Nephron progenitor cell (in vitro differentiated cells): ENCODE measurements at regions not wholly inside any gene's neighbourhood (a gene's known extent, or its start where the extent isn't known, plus 50 kb on each side); places are given as distances from the start of the nearest gene placed in this dataset.

ENCODE experiments used
- DNase-seq: peaks from one replicate; pipeline ENCODE4 v3.0.0; 2021
- H3K27ac Mint-ChIP-seq: 2 replicates; pipeline ENCODE4 v1.8.0; 2021; ENCODE audit warnings: mild to moderate bottlenecking, moderate library complexity, mixed read lengths
- H3K27me3 Mint-ChIP-seq: 2 replicates; pipeline ENCODE4 v1.8.0; 2021; ENCODE audit warnings: mild to moderate bottlenecking, low read depth, mixed read lengths; ENCODE audit not compliant: poor library complexity
- H3K36me3 Mint-ChIP-seq: 2 replicates; pipeline ENCODE4 v1.8.0; 2021; ENCODE audit warnings: low read depth, mixed read lengths
- H3K4me1 Mint-ChIP-seq: 2 replicates; pipeline ENCODE4 v1.8.0; 2021; ENCODE audit warnings: mixed read lengths
- H3K4me3 Mint-ChIP-seq: 2 replicates; pipeline ENCODE4 v1.8.0; 2021; ENCODE audit warnings: mild to moderate bottlenecking, moderate library complexity, mixed read lengths
- H3K9me3 Mint-ChIP-seq: 2 replicates; pipeline ENCODE4 v1.8.0; 2021; ENCODE audit warnings: mild to moderate bottlenecking, moderate library complexity, mixed read lengths
- TF ChIP-seq, protein P1 (sequence below): fragments of 200-600 bp; sonication (generic); IDR thresholded peaks from 2 replicates; pipeline ENCODE4 v1.5.0; 2021; ENCODE audit warnings: antibody characterized with exemption

DNA sequence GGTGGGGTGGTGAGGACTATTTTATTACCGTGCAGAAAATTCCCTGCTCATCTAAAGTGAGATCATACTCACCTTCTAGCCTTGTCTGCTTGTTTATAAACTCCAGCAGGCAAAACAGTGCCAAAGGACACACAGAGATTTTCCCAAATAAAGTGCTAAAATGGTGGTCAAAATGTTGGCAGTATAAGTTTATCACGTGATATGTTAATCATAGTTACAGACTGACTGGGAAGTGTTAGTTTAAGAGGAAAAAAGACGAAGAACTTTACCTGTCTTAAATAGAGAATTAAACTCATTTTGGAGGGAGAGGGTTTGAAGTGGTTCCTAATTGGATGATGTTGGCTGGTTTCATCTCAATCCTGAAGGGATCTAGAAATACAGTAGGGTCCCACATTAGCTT, 691.7 kb upstream of the FANCL start:
- no peak overlapping the region for H3K4me3 Mint-ChIP-seq
- H3K9me3 Mint-ChIP-seq = no peaks in the 10 kb centered on the region
- H3K27me3 Mint-ChIP-seq = no peaks in the 10 kb centered on the region
- H3K27ac Mint-ChIP-seq = no peak overlapping the region
- TF ChIP-seq, protein P1, sequence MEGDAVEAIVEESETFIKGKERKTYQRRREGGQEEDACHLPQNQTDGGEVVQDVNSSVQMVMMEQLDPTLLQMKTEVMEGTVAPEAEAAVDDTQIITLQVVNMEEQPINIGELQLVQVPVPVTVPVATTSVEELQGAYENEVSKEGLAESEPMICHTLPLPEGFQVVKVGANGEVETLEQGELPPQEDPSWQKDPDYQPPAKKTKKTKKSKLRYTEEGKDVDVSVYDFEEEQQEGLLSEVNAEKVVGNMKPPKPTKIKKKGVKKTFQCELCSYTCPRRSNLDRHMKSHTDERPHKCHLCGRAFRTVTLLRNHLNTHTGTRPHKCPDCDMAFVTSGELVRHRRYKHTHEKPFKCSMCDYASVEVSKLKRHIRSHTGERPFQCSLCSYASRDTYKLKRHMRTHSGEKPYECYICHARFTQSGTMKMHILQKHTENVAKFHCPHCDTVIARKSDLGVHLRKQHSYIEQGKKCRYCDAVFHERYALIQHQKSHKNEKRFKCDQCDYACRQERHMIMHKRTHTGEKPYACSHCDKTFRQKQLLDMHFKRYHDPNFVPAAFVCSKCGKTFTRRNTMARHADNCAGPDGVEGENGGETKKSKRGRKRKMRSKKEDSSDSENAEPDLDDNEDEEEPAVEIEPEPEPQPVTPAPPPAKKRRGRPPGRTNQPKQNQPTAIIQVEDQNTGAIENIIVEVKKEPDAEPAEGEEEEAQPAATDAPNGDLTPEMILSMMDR = no peak
- no peaks in the 10 kb centered on the region for H3K36me3 Mint-ChIP-seq
- DNase-seq = no peak
- H3K4me1 Mint-ChIP-seq = no peaks in the 10 kb centered on the region

- Mint-ChIP-seq H3K36me3 (no peaks in the 10 kb centered on the region), H3K27ac (no peak overlapping the region), H3K9me3 (no peaks in the 10 kb centered on the region), H3K4me1 (no peaks in the 10 kb centered on the region), H3K4me3 (no peak overlapping the region), H3K27me3 (no peaks in the 10 kb centered on the region)
- TF ChIP-seq, protein P1 = no peak
- no peak for DNase-seq
These were observed 689.4 kb upstream of the FANCL start for GRCh38 chr2:58930537-58930936.

GRCh38 chr2:58928973-58929372, 687.8 kb upstream of the FANCL start:
- TF ChIP-seq, protein P1 = no peak
- Mint-ChIP-seq H3K27ac (no peak overlapping the region), H3K4me3 (no peak overlapping the region), H3K9me3 (no peaks in the 10 kb centered on the region), H3K27me3 (no peaks in the 10 kb centered on the region), H3K36me3 (no peaks in the 10 kb centered on the region), H3K4me1 (no peaks in the 10 kb centered on the region)
- DNase-seq = no peak

DNA sequence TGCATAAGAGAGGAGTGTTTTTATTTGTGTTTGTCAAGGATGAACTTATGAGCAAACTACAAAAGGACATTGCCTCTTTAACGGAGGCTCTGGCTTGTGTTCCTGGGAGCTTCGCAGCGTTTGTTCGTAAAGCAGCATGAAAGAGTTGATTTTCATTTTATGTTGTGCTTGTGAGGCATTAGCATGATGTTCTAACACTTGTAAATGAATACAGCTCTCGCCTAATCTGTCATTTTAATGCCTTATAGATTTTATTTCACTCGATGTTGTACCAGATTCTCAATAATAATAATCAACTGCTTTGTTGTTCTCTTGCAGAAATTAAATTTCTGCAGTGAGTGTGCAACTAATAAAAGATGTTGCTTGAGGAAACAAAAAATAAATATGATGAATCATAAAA, 687.3 kb upstream of the FANCL start:
- TF ChIP-seq, protein P1 = no peak
- H3K27ac Mint-ChIP-seq = no peak overlapping the region
- no peaks in the 10 kb centered on the region for H3K36me3 Mint-ChIP-seq
- H3K9me3 Mint-ChIP-seq = no peaks in the 10 kb centered on the region
- no peak overlapping the region for H3K4me3 Mint-ChIP-seq
- DNase-seq = no peak
- no peaks in the 10 kb centered on the region for H3K4me1 Mint-ChIP-seq
- no peaks in the 10 kb centered on the region for H3K27me3 Mint-ChIP-seq

GRCh38 chr2:58926112-58926511, 685.0 kb upstream of the FANCL start:
- Mint-ChIP-seq H3K4me3 (no peak overlapping the region), H3K4me1 (no peaks in the 10 kb centered on the region), H3K36me3 (no peaks in the 10 kb centered on the region), H3K27ac (no peak overlapping the region), H3K27me3 (no peaks in the 10 kb centered on the region), H3K9me3 (no peaks in the 10 kb centered on the region)
- TF ChIP-seq, protein P1 = no peak
- DNase-seq = no peak

GRCh38 chr2:58925676-58926081, 684.6 kb upstream of the FANCL start:
- no peaks in the 10 kb centered on the region for H3K36me3 Mint-ChIP-seq
- H3K27me3 Mint-ChIP-seq = no peaks in the 10 kb centered on the region
- no peak overlapping the region for H3K27ac Mint-ChIP-seq
- TF ChIP-seq, protein P1 = no peak
- H3K4me1 Mint-ChIP-seq = no peaks in the 10 kb centered on the region
- DNase-seq = no peak
- H3K9me3 Mint-ChIP-seq = no peaks in the 10 kb centered on the region
- H3K4me3 Mint-ChIP-seq = no peak overlapping the region
